ENCODE measurements at regions not wholly inside any gene's neighbourhood (a gene's known extent, or its start where the extent isn't known, plus 50 kb on each side); places are given as distances from the start of the nearest gene placed in this dataset.

DNA sequence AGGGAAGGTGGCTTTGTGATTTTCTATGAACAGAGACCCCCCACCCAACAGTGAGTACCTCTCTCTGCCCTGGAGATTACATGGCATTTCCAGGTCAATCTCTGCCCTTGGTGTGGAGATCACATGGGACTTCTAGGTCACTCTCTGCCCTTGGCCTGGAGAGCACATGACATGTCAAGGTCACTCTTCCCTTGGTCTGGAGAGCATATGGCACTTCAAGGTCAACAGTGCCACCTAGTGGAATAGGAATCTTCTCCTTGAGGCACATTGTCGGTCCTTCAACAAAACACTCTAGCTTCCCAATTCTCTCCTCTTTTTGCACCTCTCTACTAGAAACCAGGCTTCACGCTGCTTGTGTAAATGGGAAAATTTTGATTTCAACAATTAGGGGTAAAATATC lies 66.2 kb upstream of the TACR3 start:
- TF ChIP-seq, protein P1, sequence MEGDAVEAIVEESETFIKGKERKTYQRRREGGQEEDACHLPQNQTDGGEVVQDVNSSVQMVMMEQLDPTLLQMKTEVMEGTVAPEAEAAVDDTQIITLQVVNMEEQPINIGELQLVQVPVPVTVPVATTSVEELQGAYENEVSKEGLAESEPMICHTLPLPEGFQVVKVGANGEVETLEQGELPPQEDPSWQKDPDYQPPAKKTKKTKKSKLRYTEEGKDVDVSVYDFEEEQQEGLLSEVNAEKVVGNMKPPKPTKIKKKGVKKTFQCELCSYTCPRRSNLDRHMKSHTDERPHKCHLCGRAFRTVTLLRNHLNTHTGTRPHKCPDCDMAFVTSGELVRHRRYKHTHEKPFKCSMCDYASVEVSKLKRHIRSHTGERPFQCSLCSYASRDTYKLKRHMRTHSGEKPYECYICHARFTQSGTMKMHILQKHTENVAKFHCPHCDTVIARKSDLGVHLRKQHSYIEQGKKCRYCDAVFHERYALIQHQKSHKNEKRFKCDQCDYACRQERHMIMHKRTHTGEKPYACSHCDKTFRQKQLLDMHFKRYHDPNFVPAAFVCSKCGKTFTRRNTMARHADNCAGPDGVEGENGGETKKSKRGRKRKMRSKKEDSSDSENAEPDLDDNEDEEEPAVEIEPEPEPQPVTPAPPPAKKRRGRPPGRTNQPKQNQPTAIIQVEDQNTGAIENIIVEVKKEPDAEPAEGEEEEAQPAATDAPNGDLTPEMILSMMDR (IDR thresholded peaks at IDR 0.05; ENCODE audit: insufficient read depth, low read depth, low read length): peak; percentile 27
- no peak for TF ChIP-seq EZH2 (IDR thresholded peaks at IDR 0.05; ENCODE audit: insufficient read depth, low read length)
